ENCODE measurements at regions not wholly inside any gene's neighbourhood (a gene's known extent, or its start where the extent isn't known, plus 50 kb on each side); places are given as distances from the start of the nearest gene placed in this dataset.

DNA sequence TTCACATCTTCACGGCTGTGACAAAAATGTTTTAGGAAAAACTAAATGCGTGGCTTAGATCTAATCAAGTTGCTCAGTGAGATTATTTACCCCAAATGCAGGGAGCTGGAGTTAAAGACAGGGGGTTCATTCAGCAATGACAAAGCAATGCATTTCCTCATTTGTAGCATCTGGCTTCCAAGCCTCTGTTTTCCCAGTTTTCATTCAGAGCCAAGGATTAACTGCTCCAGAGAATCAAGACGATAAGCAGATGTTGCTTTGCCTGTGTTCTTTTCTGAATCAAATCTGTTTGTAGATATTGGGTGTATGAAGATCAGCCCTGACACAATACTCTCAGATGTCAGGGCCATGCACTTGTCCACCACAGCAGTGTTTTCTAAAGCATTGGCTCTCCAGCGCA is 147.4 kb upstream of the SIX2 start:
- TF ChIP-seq, protein P1, sequence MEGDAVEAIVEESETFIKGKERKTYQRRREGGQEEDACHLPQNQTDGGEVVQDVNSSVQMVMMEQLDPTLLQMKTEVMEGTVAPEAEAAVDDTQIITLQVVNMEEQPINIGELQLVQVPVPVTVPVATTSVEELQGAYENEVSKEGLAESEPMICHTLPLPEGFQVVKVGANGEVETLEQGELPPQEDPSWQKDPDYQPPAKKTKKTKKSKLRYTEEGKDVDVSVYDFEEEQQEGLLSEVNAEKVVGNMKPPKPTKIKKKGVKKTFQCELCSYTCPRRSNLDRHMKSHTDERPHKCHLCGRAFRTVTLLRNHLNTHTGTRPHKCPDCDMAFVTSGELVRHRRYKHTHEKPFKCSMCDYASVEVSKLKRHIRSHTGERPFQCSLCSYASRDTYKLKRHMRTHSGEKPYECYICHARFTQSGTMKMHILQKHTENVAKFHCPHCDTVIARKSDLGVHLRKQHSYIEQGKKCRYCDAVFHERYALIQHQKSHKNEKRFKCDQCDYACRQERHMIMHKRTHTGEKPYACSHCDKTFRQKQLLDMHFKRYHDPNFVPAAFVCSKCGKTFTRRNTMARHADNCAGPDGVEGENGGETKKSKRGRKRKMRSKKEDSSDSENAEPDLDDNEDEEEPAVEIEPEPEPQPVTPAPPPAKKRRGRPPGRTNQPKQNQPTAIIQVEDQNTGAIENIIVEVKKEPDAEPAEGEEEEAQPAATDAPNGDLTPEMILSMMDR (IDR thresholded peaks at IDR 0.05; ENCODE audit: low read length): no peak
- no peak for TF ChIP-seq EZH2 (IDR thresholded peaks at IDR 0.05; ENCODE audit: borderline replicate concordance, low read length)

All from OCI-LY1 (cell line).